Activated T-cell treated with anti-CD3 and anti-CD28 coated beads, Interleukin-2, amount 50 U/mL, for 1 hour (primary cell): ENCODE measurements at regions not wholly inside any gene's neighbourhood (a gene's known extent, or its start where the extent isn't known, plus 50 kb on each side); places are given as distances from the start of the nearest gene placed in this dataset.

Experiments
- DNase-seq: peaks from one replicate; pipeline ENCODE4 v3.0.0-alpha.2; 2020

- no peak for DNase-seq
Measured at GRCh38 chr5:124692950-124693349, 53.5 kb downstream of the ZNF608 start.

- DNase-seq, result no peak
Measured at GRCh38 chr5:124692324-124692723, 54.1 kb downstream of the ZNF608 start.

- no peak for DNase-seq
Measured at GRCh38 chr5:124689653-124690052, 56.8 kb downstream of the ZNF608 start.

- DNase-seq, result no peak
Measured at GRCh38 chr5:124686239-124687004, 60.0 kb downstream of the ZNF608 start.

- no peak for DNase-seq
Measured at GRCh38 chr5:124685404-124685930, 61.0 kb downstream of the ZNF608 start.

- DNase-seq, result no peak
Measured at GRCh38 chr5:124683917-124684555, 62.4 kb downstream of the ZNF608 start.

GRCh38 chr5:124679578-124680199, 66.8 kb downstream of the ZNF608 start:
- no peak for DNase-seq

- DNase-seq, result no peak
Measured at GRCh38 chr5:124678922-124679519, 67.4 kb downstream of the ZNF608 start.

- no peak for DNase-seq
Measured at GRCh38 chr5:124678468-124678867, 68.0 kb downstream of the ZNF608 start.

GRCh38 chr5:124677374-124678351, 68.8 kb downstream of the ZNF608 start:
- no peak for DNase-seq

- DNase-seq, result no peak
Measured at GRCh38 chr5:124675931-124676846, 70.2 kb downstream of the ZNF608 start.

GRCh38 chr5:124671193-124671592, 75.2 kb downstream of the ZNF608 start:
- DNase-seq, result no peak

GRCh38 chr5:124670722-124671184, 75.7 kb downstream of the ZNF608 start:
- DNase-seq, result no peak

GRCh38 chr5:124669956-124670721, 76.3 kb downstream of the ZNF608 start:
- no peak for DNase-seq

GRCh38 chr5:124669300-124669648, 77.2 kb downstream of the ZNF608 start:
- no peak for DNase-seq

- no peak for DNase-seq
Measured at GRCh38 chr5:124668353-124669299, 77.8 kb downstream of the ZNF608 start.

- DNase-seq, result no peak
Measured at GRCh38 chr5:124665625-124666024, 80.8 kb downstream of the ZNF608 start.

GRCh38 chr5:124665035-124665434, 81.4 kb downstream of the ZNF608 start:
- no peak for DNase-seq

- no peak for DNase-seq
Measured at GRCh38 chr5:124664287-124664686, 82.2 kb downstream of the ZNF608 start.
